Keratinocyte (primary cell): ENCODE measurements at regions not wholly inside any gene's neighbourhood (a gene's known extent, or its start where the extent isn't known, plus 50 kb on each side); places are given as distances from the start of the nearest gene placed in this dataset.
A peak's percentile ranks its signal among the peaks of the same experiment; 100 is the strongest.

Source experiments
- DNase-seq: peaks from one replicate; pipeline ENCODE4 v3.0.0-alpha.2; 2011; ENCODE audit warnings: low read depth, missing footprints, low spot score
- FAIRE-seq: peaks from 2 replicates; lab custom pipeline; 2011; peaks lifted over from hg19 to GRCh38; lab: Jason Lieb, UNC
- H2AFZ ChIP-seq: 2 replicates; pipeline ENCODE4 v1.6.0; 2012; ENCODE audit warnings: low read length, control low read depth, inconsistent platforms; ENCODE audit not compliant: control insufficient read depth
- H3K27ac ChIP-seq: 2 replicates; pipeline ENCODE4 v1.5.1; 2011; ENCODE audit warnings: low read length; ENCODE audit not compliant: control insufficient read depth, insufficient read depth
- H3K27me3 ChIP-seq: 3 replicates; pipeline ENCODE4 v1.6.0; 2011; ENCODE audit warnings: low read length; ENCODE audit not compliant: control insufficient read depth, insufficient read depth; ENCODE audit errors: extremely low read depth
- H3K36me3 ChIP-seq, 2 experiments: 2 replicates in 1 of 2; 3 replicates in 1 of 2; pipeline ENCODE4 v1.5.1; 2011; ENCODE audit warnings: low read length in 2 of 2, mild to moderate bottlenecking in 1 of 2; ENCODE audit not compliant: control insufficient read depth in 2 of 2, insufficient read depth in 2 of 2; ENCODE audit errors: extremely low read depth in 1 of 2
- H3K4me1 ChIP-seq: 3 replicates; pipeline ENCODE4 v1.5.1; 2011; ENCODE audit warnings: low read length; ENCODE audit not compliant: control insufficient read depth, insufficient read depth; ENCODE audit errors: extremely low read depth
- H3K4me2 ChIP-seq: 3 replicates; pipeline ENCODE4 v1.6.0; 2011; ENCODE audit warnings: low read depth, low read length; ENCODE audit not compliant: control insufficient read depth, insufficient read depth; ENCODE audit errors: extremely low read depth
- H3K4me3 ChIP-seq, 3 experiments: fragments of 200-600 bp in 1 of 3; sonication (generic) in 1 of 3; 2 replicates in 2 of 3; 3 replicates in 1 of 3; pipeline ENCODE4 v1.5.1; 2011 to 2016; ENCODE audit warnings: low read length in 3 of 3, mild to moderate bottlenecking in 3 of 3, control low read depth in 2 of 3, inconsistent platforms in 1 of 3, low read depth in 1 of 3, mixed read lengths in 1 of 3, mixed run types in 1 of 3, moderate library complexity in 1 of 3; ENCODE audit not compliant: control insufficient read depth in 2 of 3, insufficient read depth in 2 of 3; ENCODE audit errors: extremely low read depth in 1 of 3
- H3K79me2 ChIP-seq: 2 replicates; pipeline ENCODE4 v1.6.0; 2012; ENCODE audit warnings: low read length; ENCODE audit not compliant: control insufficient read depth, insufficient read depth
- H3K9ac ChIP-seq: 3 replicates; pipeline ENCODE4 v1.6.0; 2011; ENCODE audit warnings: low read length; ENCODE audit not compliant: control insufficient read depth, insufficient read depth; ENCODE audit errors: extremely low read depth
- H3K9me1 ChIP-seq: 3 replicates; pipeline ENCODE4 v1.6.0; 2011; ENCODE audit warnings: low read length; ENCODE audit not compliant: control insufficient read depth, insufficient read depth; ENCODE audit errors: extremely low read depth
- H3K9me3 ChIP-seq: 2 replicates; pipeline ENCODE4 v1.5.1; 2012; ENCODE audit warnings: low read depth, low read length; ENCODE audit not compliant: control insufficient read depth
- H4K20me1 ChIP-seq: 3 replicates; pipeline ENCODE4 v1.6.0; 2011; ENCODE audit warnings: low read length; ENCODE audit not compliant: control insufficient read depth, insufficient read depth; ENCODE audit errors: extremely low read depth
- EZH2 ChIP-seq: IDR thresholded peaks from one replicate; pipeline ENCODE4 v1.6.1; 2012; ENCODE audit warnings: inconsistent platforms, mild to moderate bottlenecking, low read length, moderate library complexity
- dilution Hi-C: fragments of 300-500 bp; cut with MboI; formaldehyde crosslinking; loops from one replicate; pipeline ENCODE4 v1.7.0; 2020; ENCODE audit warnings: low sequenced_read_pairs; ENCODE audit not compliant: extremely low pct_ligation_motif_present
- TF ChIP-seq, protein P1 (sequence below), 3 experiments: IDR thresholded peaks in 1 of 3; conservative IDR thresholded peaks in 1 of 3; optimal IDR thresholded peaks in 1 of 3; 2 replicates in 2 of 3; 3 replicates in 1 of 3; pipeline versions ENCODE3 to v1.5.1; 2011; ENCODE audit warnings: low read length in 3 of 3, mild to moderate bottlenecking in 3 of 3, moderate library complexity in 2 of 3, control low read depth in 1 of 3, inconsistent platforms in 1 of 3; ENCODE audit not compliant: insufficient read depth in 2 of 3; ENCODE audit errors: extremely low read depth in 1 of 3

DNA sequence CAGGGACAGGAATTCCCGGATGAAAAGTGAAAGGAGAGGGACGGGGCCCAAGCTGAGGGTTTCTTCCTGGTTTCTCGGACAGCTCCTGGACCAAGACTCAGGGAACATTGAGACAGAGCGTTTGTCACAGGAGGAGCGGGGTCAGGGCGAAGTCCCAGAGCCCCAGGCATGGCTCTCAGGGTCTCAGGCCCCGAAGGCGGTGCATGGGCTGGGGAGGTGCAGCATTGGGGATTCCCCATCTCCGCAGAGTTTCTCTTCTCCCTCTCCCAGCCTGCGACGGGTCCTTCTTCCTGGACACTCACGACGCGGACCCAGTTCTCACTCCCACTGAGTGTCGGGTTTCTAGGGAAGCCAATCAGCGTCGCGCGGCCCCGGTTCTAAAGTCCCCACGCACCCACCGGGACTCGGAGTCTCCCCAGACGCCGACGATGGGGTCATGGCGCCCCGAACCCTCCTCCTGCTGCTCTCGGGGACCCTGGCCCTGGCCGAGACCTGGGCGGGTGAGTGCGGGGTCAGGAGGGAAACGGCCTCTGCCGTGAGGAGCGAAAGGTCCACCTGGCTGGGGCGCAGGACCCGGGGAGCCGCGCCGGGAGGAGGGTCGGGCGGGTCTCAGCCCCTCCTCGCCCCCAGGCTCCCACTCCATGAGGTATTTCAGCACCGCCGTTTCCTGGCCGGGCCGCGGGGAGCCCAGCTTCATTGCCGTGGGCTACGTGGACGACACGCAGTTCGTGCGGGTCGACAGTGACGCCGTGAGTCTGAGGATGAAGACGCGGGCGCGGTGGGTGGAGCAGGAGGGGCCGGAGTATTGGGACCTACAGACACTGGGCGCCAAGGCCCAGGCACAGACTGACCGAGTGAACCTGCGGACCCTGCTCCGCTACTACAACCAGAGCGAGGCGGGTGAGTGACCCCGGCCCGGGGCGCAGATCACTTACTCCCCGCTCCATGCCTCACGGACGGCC is 54.6 kb upstream of the POLR1H start:
- dilution Hi-C loops: no loop called here
- no peaks in the 10 kb centered on the region for H3K36me3 ChIP-seq
- DNase-seq: no peak
- peaks cover 10% of the 10 kb centered on the region for H3K4me1 ChIP-seq
- no peaks in the 10 kb centered on the region for H3K79me2 ChIP-seq
- no peaks in the 10 kb centered on the region for H3K9me1 ChIP-seq
- no peak for FAIRE-seq
- peak overlapping the region; percentile 21 to 56 (median 35) for H3K4me3 ChIP-seq
- H3K9me3 ChIP-seq: no peaks in the 10 kb centered on the region
- H3K9ac ChIP-seq: peak overlapping the region; percentile 28
- H4K20me1 ChIP-seq: no peaks in the 10 kb centered on the region
- H3K27me3 ChIP-seq: peaks cover 27% of the 10 kb centered on the region
- TF ChIP-seq EZH2: peak; percentile 75
- TF ChIP-seq, protein P1, sequence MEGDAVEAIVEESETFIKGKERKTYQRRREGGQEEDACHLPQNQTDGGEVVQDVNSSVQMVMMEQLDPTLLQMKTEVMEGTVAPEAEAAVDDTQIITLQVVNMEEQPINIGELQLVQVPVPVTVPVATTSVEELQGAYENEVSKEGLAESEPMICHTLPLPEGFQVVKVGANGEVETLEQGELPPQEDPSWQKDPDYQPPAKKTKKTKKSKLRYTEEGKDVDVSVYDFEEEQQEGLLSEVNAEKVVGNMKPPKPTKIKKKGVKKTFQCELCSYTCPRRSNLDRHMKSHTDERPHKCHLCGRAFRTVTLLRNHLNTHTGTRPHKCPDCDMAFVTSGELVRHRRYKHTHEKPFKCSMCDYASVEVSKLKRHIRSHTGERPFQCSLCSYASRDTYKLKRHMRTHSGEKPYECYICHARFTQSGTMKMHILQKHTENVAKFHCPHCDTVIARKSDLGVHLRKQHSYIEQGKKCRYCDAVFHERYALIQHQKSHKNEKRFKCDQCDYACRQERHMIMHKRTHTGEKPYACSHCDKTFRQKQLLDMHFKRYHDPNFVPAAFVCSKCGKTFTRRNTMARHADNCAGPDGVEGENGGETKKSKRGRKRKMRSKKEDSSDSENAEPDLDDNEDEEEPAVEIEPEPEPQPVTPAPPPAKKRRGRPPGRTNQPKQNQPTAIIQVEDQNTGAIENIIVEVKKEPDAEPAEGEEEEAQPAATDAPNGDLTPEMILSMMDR (optimal IDR thresholded peaks at IDR 0.05 in 1 of 3, IDR thresholded peaks at IDR 0.05 in 1 of 3, conservative IDR thresholded peaks at IDR 0.05 in 1 of 3; ENCODE audit: extremely low read depth in 1 of 3, insufficient read depth in 2 of 3, low read length in 3 of 3): no peak
- H3K27ac ChIP-seq: no peak overlapping the region
- peak overlapping the region; percentile 66 for H3K4me2 ChIP-seq
- peak overlapping the region; percentile 43 for H2AFZ ChIP-seq

DNA sequence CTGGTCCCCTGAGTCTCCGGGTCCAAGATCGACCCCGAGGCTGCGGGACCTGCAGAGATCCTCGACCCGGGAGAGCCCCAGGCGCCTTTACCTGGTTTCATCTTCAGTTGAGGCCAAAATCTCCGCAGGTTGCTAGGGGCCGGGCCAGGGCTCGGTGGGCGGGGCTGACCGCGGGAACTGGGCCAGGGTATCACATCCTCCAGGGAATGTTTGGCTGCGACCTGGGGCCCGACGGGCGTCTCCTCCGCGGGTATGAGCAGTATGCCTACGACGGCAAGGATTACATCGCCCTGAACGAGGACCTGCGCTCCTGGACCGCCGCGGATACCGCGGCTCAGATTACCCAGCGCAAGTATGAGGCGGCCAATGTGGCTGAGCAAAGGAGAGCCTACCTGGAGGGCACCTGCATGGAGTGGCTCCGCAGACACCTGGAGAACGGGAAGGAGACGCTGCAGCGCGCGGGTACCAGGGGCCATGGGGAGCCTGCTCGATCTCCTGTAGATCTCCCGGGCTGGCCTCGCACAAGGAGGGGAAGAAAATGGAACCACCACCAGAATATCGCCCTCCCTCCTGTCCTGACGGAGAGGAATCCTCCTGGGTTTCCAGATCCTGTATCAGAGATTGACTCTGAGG is 53.8 kb upstream of the POLR1H start:
- Histone ChIP-seq H2AFZ (no peak overlapping the region), H3K79me2 (no peaks in the 10 kb centered on the region), H3K9ac (peak overlapping the region; percentile 28), H3K9me3 (no peaks in the 10 kb centered on the region), H3K27ac (no peak overlapping the region), H3K9me1 (no peaks in the 10 kb centered on the region), H3K36me3 (no peaks in the 10 kb centered on the region), H3K27me3 (peaks cover 27% of the 10 kb centered on the region), H3K4me3 (peak overlapping the region in 2 of 3 experiments; percentile 35 to 56), H3K4me1 (peaks cover 10% of the 10 kb centered on the region), H3K4me2 (peak overlapping the region; percentile 66), H4K20me1 (no peaks in the 10 kb centered on the region)
- DNase-seq: no peak
- dilution Hi-C loops: no loop called here
- FAIRE-seq: no peak
- peak; percentile 1 for TF ChIP-seq EZH2
- TF ChIP-seq, protein P1 (optimal IDR thresholded peaks at IDR 0.05 in 1 of 3, IDR thresholded peaks at IDR 0.05 in 1 of 3, conservative IDR thresholded peaks at IDR 0.05 in 1 of 3; ENCODE audit: extremely low read depth in 1 of 3, insufficient read depth in 2 of 3, low read length in 3 of 3): no peak
